ENCODE measurements at regions not wholly inside any gene's neighbourhood (a gene's known extent, or its start where the extent isn't known, plus 50 kb on each side); places are given as distances from the start of the nearest gene placed in this dataset.

GRCh38 chr10:78390817-78391216 lies 357.2 kb downstream of the RPS24 start:
- no peak for TF ChIP-seq CTCF (IDR thresholded peaks at IDR 0.05; ENCODE audit: low read length)
- TF ChIP-seq EZH2 (IDR thresholded peaks at IDR 0.05; ENCODE audit: borderline replicate concordance, low read length), result no peak
